Ovary (tissue), 3 donors: ENCODE measurements at regions not wholly inside any gene's neighbourhood (a gene's known extent, or its start where the extent isn't known, plus 50 kb on each side); places are given as distances from the start of the nearest gene placed in this dataset.

Experiments used
- POLR2A ChIP-seq: fragments of 450-650 bp; IDR thresholded peaks from one replicate; pipeline ENCODE4 v1.6.1; 2017; ENCODE audit warnings: antibody characterized with exemption, mild to moderate bottlenecking, moderate library complexity
- TF ChIP-seq, protein P1 (sequence below), 3 donors: fragments of 450-650 bp in 2 of 3; fragments of 200-600 bp in 1 of 3; IDR thresholded peaks; one replicate each; pipeline versions ENCODE4 v1.5.1 to v1.8.0; 2016 to 2022; ENCODE audit warnings: antibody characterized with exemption in 3 of 3, mild to moderate bottlenecking in 1 of 3
- donor health status: DM: no; HTN: no; CAD: no.

DNA sequence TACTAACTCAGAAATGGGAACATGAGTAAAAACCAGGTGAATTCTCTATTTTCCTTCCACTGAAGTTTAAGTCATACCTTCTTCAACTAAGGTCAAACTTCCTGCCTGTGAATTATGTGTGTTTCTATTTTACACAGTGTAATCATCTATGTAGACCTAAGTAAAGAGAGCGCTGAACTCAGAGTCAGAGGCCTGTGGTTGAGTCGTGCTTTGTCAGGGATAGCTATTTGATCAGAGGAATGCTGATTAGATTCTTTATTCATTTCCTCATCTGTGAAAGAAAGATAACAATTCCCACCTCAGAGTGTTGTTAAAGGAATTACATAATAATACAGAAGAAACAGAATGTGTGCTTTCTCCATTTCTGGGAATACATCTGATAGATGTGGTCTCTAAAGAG, 654.1 kb downstream of the STIM2 start:
- TF ChIP-seq, protein P1, sequence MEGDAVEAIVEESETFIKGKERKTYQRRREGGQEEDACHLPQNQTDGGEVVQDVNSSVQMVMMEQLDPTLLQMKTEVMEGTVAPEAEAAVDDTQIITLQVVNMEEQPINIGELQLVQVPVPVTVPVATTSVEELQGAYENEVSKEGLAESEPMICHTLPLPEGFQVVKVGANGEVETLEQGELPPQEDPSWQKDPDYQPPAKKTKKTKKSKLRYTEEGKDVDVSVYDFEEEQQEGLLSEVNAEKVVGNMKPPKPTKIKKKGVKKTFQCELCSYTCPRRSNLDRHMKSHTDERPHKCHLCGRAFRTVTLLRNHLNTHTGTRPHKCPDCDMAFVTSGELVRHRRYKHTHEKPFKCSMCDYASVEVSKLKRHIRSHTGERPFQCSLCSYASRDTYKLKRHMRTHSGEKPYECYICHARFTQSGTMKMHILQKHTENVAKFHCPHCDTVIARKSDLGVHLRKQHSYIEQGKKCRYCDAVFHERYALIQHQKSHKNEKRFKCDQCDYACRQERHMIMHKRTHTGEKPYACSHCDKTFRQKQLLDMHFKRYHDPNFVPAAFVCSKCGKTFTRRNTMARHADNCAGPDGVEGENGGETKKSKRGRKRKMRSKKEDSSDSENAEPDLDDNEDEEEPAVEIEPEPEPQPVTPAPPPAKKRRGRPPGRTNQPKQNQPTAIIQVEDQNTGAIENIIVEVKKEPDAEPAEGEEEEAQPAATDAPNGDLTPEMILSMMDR (IDR thresholded peaks at IDR 0.05) = no peak
- no peak for TF ChIP-seq POLR2A
